ENCODE measurements at regions not wholly inside any gene's neighbourhood (a gene's known extent, or its start where the extent isn't known, plus 50 kb on each side); places are given as distances from the start of the nearest gene placed in this dataset.

- H3K4me1 Mint-ChIP-seq (ENCODE audit: low read depth), result peaks cover 84% of the 10 kb centered on the region
- peak overlapping the region; percentile 31 for H3K4me3 Mint-ChIP-seq
- POLR2A ChIA-PET, result interaction anchor here (0.7 to 4.8 kb wide), 10 partner anchors 11 to 95 kb away, joined by 3 to 46 read pairs (median 4); partner anchors contain the start of gene TAGAP
- intact Hi-C loops (cut with DNase I, micrococcal nuclease), result loop anchor here (1.0 to 10.0 kb wide), 6 partner anchors 30 to 460 kb away; partner anchors contain the start of gene DYNLT1 (in 1 of the 2)
- CTCF ChIA-PET, result interaction anchor here (0.7 to 8.8 kb wide), 21 partner anchors 10 to 431 kb away, joined by 3 to 77 read pairs (median 4); partner anchors contain the start of genes RSPH3 and TAGAP
- H3K36me3 Mint-ChIP-seq (ENCODE audit: low read depth), result no peaks in the 10 kb centered on the region
- peak overlapping the region; percentile 38 for H3K27ac Mint-ChIP-seq
- ATAC-seq (ENCODE audit: poor library complexity) (peak; percentile 62), DNase-seq (peak; percentile 70 to 91 (median 76))
- Histone ChIP-seq H3K4me1 (ENCODE audit: insufficient read depth, low read length) (peaks cover 80% of the 10 kb centered on the region), H3K9me3 (ENCODE audit: control insufficient read depth in 1 of 2, insufficient read depth in 1 of 2, low read length in 2 of 2) (no peaks in the 10 kb centered on the region), H3K36me3 (ENCODE audit: insufficient read depth, low read length) (no peaks in the 10 kb centered on the region), H3K27me3 (ENCODE audit: control insufficient read depth in 1 of 2, insufficient read depth in 2 of 2, low read length in 2 of 2) (no peaks in the 10 kb centered on the region), H3K4me3 (ENCODE audit: low read length) (no peak overlapping the region), H3K27ac (ENCODE audit: low read depth in 1 of 2, low read length in 2 of 2) (peak overlapping the region in 1 of 2 donors; percentile 55)
- TF ChIP-seq CTCF (IDR thresholded peaks at IDR 0.05), result peak; percentile 93
- H3K9me3 Mint-ChIP-seq, result no peaks in the 10 kb centered on the region
- H3K27me3 Mint-ChIP-seq, result no peaks in the 10 kb centered on the region
Observed at GRCh38 chr6:159104163-159104925, 59.6 kb upstream of the TAGAP start.

GRCh38 chr6:159103396-159104162 is 58.8 kb upstream of the TAGAP start:
- Mint-ChIP-seq H3K27me3 (no peaks in the 10 kb centered on the region), H3K36me3 (ENCODE audit: low read depth) (no peaks in the 10 kb centered on the region), H3K4me3 (peak overlapping the region; percentile 31), H3K9me3 (no peaks in the 10 kb centered on the region), H3K4me1 (ENCODE audit: low read depth) (peaks cover 85% of the 10 kb centered on the region), H3K27ac (peak overlapping the region; percentile 38)
- H3K36me3 ChIP-seq (ENCODE audit: insufficient read depth, low read length), result no peaks in the 10 kb centered on the region
- intact Hi-C loops (cut with DNase I, micrococcal nuclease), result loop anchor here (1.0 to 10.0 kb wide), 6 partner anchors 31 to 459 kb away; partner anchors contain the start of gene DYNLT1 (in 1 of the 2)
- H3K9me3 ChIP-seq (ENCODE audit: control insufficient read depth in 1 of 2, insufficient read depth in 1 of 2, low read length in 2 of 2), result no peaks in the 10 kb centered on the region
- H3K27me3 ChIP-seq (ENCODE audit: control insufficient read depth in 1 of 2, insufficient read depth in 2 of 2, low read length in 2 of 2), result no peaks in the 10 kb centered on the region
- POLR2A ChIA-PET, result interaction anchor here (0.7 to 4.8 kb wide), 8 partner anchors 10 to 95 kb away, joined by 3 to 46 read pairs (median 8); partner anchors contain the start of gene TAGAP
- peak overlapping the region in 1 of 2 donors; percentile 13 for H3K27ac ChIP-seq (ENCODE audit: low read depth in 1 of 2, low read length in 2 of 2)
- peak in 2 of 14 experiments; percentile 9 to 11 for DNase-seq
- no peak for TF ChIP-seq CTCF (IDR thresholded peaks at IDR 0.05)
- ATAC-seq (ENCODE audit: poor library complexity), result no peak
- peaks cover 80% of the 10 kb centered on the region for H3K4me1 ChIP-seq (ENCODE audit: insufficient read depth, low read length)
- H3K4me3 ChIP-seq (ENCODE audit: low read length), result no peak overlapping the region
- CTCF ChIA-PET, result interaction anchor here (0.7 to 8.8 kb wide), 19 partner anchors 10 to 430 kb away, joined by 3 to 77 read pairs (median 5); partner anchors contain the start of gene TAGAP

Measured in CD4-positive, alpha-beta T cell (primary cell).